Breast epithelium (tissue), 4 donors: ENCODE measurements at regions not wholly inside any gene's neighbourhood (a gene's known extent, or its start where the extent isn't known, plus 50 kb on each side); places are given as distances from the start of the nearest gene placed in this dataset.

ENCODE experiments used
- DNase-seq, 2 donors: peaks; one replicate each; pipeline ENCODE4 v3.0.0-alpha.2; 2019; ENCODE audit warnings: low spot score in 2 of 2
- H3K27ac ChIP-seq, 2 donors: fragments of 200-600 bp; sonication (generic) in 1 of 2; one replicate each; pipeline ENCODE4 v1.5.1; 2016 to 2019; ENCODE audit warnings: mild to moderate bottlenecking in 1 of 2
- H3K27me3 ChIP-seq, 2 donors: fragments of 200-600 bp; sonication (generic) in 1 of 2; one replicate each; pipeline versions ENCODE4 v1.5.1 to v1.6.0; 2017 to 2019; ENCODE audit warnings: control low read depth in 1 of 2, mild to moderate bottlenecking in 1 of 2
- H3K36me3 ChIP-seq: fragments of 200-600 bp; one replicate; pipeline ENCODE4 v1.5.1; 2019
- H3K4me1 ChIP-seq, 2 donors: fragments of 200-600 bp; sonication (generic); one replicate each; pipeline ENCODE4 v1.5.1; 2016 to 2019; ENCODE audit warnings: control low read depth in 1 of 2
- H3K4me3 ChIP-seq, 3 donors: fragments of 200-600 bp; sonication (generic); 1 replicate in 2 of 3; 2 replicates in 1 of 3; pipeline ENCODE4 v1.5.1; 2016 to 2019; ENCODE audit warnings: mild to moderate bottlenecking in 3 of 3, moderate library complexity in 2 of 3
- H3K9me3 ChIP-seq, 2 donors: fragments of 200-600 bp; sonication (generic) in 1 of 2; one replicate each; pipeline ENCODE4 v1.5.1; 2016 to 2019; ENCODE audit warnings: control low read depth in 1 of 2
- POLR2A ChIP-seq: fragments of 450-650 bp; IDR thresholded peaks from one replicate; pipeline ENCODE4 v1.6.1; 2016; ENCODE audit warnings: antibody characterized with exemption, mild to moderate bottlenecking, moderate library complexity
- POLR2AphosphoS5 ChIP-seq, 3 donors: sonication (generic); formaldehyde crosslinking; IDR thresholded peaks; one replicate each; pipeline ENCODE4 v1.6.1; 2017; ENCODE audit warnings: antibody characterized with exemption in 3 of 3
- intact Hi-C: fragments of 100-400 bp; cut with DNase I; formaldehyde crosslinking; loops from one replicate; pipeline ENCODE4 v1.15.1; 2023; ENCODE audit warnings: low total_unique reads
- TF ChIP-seq, protein P1 (sequence below), 3 donors: fragments of 450-650 bp; IDR thresholded peaks; one replicate each; pipeline ENCODE4 v1.5.1; 2016 to 2017; ENCODE audit warnings: antibody characterized with exemption in 3 of 3, mild to moderate bottlenecking in 3 of 3, moderate library complexity in 3 of 3

DNA sequence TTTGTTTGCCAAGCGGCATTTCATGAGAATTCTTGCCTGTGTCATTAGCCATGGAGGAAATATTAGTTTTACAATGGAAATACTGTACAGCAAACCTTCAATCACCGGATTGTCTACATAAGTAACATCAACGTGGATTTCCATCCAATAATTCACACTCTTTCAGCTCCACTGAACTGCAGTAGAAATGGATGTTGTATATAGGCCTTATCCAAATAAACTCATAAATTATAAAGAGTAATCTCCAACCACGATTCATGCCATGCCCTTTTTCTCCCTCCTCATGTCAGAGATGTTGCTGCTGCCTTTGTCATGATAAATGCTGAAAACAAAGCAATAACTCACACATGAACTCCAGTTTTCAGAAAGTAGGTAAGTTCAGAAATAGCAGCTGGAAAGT is 54.9 kb upstream of the EYS start:
- no peak for DNase-seq
- no peak overlapping the region for H3K27ac ChIP-seq
- TF ChIP-seq POLR2A (no peak), POLR2AphosphoS5 (IDR thresholded peaks at IDR 0.05) (no peak)
- TF ChIP-seq, protein P1, sequence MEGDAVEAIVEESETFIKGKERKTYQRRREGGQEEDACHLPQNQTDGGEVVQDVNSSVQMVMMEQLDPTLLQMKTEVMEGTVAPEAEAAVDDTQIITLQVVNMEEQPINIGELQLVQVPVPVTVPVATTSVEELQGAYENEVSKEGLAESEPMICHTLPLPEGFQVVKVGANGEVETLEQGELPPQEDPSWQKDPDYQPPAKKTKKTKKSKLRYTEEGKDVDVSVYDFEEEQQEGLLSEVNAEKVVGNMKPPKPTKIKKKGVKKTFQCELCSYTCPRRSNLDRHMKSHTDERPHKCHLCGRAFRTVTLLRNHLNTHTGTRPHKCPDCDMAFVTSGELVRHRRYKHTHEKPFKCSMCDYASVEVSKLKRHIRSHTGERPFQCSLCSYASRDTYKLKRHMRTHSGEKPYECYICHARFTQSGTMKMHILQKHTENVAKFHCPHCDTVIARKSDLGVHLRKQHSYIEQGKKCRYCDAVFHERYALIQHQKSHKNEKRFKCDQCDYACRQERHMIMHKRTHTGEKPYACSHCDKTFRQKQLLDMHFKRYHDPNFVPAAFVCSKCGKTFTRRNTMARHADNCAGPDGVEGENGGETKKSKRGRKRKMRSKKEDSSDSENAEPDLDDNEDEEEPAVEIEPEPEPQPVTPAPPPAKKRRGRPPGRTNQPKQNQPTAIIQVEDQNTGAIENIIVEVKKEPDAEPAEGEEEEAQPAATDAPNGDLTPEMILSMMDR (IDR thresholded peaks at IDR 0.05): no peak
- intact Hi-C loops: no loop called here
- H3K27me3 ChIP-seq: no peaks in the 10 kb centered on the region
- H3K4me1 ChIP-seq: no peaks in the 10 kb centered on the region
- no peak overlapping the region for H3K4me3 ChIP-seq
- no peaks in the 10 kb centered on the region for H3K9me3 ChIP-seq
- no peaks in the 10 kb centered on the region for H3K36me3 ChIP-seq

- intact Hi-C loops: no loop called here
- Histone ChIP-seq H3K27me3 (no peaks in the 10 kb centered on the region), H3K36me3 (no peaks in the 10 kb centered on the region), H3K4me3 (no peak overlapping the region), H3K9me3 (peaks cover 0 to 3% of the 10 kb centered on the region in 2 donors), H3K27ac (no peak overlapping the region), H3K4me1 (no peaks in the 10 kb centered on the region)
- no peak for DNase-seq
- TF ChIP-seq, protein P1 (IDR thresholded peaks at IDR 0.05): no peak
- no peak for TF ChIP-seq POLR2AphosphoS5 (IDR thresholded peaks at IDR 0.05)
Observed at GRCh38 chr6:65760285-65760684, 53.3 kb upstream of the EYS start.
